ENCODE measurements at regions not wholly inside any gene's neighbourhood (a gene's known extent, or its start where the extent isn't known, plus 50 kb on each side); places are given as distances from the start of the nearest gene placed in this dataset.
"Not testable (repeated sequence)": the region's sequence is repeated elsewhere in the genome, so short reads cannot be mapped to it uniquely, and the experiment has no call there.

DNA sequence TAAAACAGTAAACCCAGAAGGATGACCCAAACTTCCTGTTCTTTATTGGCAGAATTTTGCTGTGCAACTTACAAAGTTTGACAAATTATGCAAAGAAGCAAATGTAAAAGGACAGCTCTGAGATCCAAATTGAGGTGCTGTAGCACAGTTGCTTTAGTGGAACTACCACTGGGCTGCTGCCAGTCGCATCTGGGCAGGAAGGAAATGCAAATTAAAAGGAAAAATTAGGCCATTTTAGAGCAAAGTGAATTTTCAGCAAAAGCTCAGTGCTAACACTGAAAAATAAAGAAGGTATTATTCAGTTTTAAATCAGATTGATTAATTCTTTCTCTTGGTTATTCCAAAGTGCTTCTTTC is 104.5 kb downstream of the ZMAT3 start:
- POLR2A ChIA-PET = no interaction called here
- DNase-seq (no peak), ATAC-seq (no peak)
- CTCF ChIA-PET = interaction anchor here (0.8 to 1.4 kb wide), 3 partner anchors 10 to 61 kb away, joined by 3 to 5 read pairs (median 3); no protein-coding TSS in a partner anchor
- Mint-ChIP-seq H3K4me3 (no peak overlapping the region), H3K9me3 (ENCODE audit: low read depth) (no peaks in the 10 kb centered on the region), H3K36me3 (ENCODE audit: low read depth) (no peaks in the 10 kb centered on the region), H3K27ac (no peak overlapping the region), H3K4me1 (peaks cover 13% of the 10 kb centered on the region), H3K27me3 (no peaks in the 10 kb centered on the region)
- intact Hi-C loops (cut with DNase I, micrococcal nuclease) = loop anchor here in 1 of 2 experiments (2.0 kb wide), 1 partner anchor 530 kb away; no protein-coding TSS in a partner anchor

DNA sequence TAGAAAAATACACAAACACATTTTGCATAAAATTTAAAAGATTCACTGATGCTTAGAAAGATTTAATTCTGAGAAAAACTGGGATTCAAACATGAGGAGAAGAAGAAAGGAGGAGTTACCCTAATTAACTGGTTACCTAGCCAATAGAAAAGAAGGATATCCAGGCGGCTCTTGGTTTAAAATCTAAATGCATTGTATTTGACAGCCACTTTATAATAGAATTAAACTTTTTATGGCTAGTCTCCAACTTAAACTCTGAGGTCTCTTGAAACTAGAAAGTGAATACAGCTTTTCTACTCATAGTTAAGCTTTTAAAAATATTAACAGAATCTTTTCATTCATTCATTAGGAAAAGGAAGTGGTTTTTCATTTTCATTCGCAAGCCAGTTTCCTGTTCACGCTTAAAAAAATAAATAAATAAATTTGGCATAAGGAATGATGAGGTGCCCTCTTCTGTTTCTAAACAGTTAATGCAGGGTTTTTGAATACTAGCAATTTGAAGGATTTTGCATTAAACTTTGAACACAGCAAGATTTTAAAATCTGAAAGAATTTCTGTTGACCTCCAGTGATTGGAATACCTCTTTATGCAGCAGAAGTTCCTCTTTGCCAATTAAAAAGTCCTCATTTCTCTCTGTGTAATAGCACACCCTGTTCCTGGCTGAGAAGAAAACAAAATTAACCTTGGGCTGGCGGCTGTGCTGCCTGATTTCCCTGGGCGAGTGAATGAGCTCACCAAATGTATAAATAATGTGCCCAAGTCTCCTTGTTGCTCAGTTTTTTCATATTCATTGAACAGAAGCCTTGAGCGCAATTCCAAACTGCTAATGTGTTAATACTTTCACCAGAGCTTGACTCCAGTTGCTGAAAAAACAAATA is 105.1 kb downstream of the ZMAT3 start:
- Mint-ChIP-seq H3K27me3 (no peaks in the 10 kb centered on the region), H3K4me3 (no peak overlapping the region), H3K36me3 (ENCODE audit: low read depth) (no peaks in the 10 kb centered on the region), H3K4me1 (peaks cover 13% of the 10 kb centered on the region), H3K27ac (no peak overlapping the region), H3K9me3 (ENCODE audit: low read depth) (no peaks in the 10 kb centered on the region)
- ATAC-seq = no peak
- intact Hi-C loops (cut with DNase I, micrococcal nuclease) = loop anchor here (1.0 to 2.0 kb wide), 2 partner anchors 530 kb away; no protein-coding TSS in a partner anchor
- POLR2A ChIA-PET = no interaction called here
- DNase-seq = no peak
- CTCF ChIA-PET = interaction anchor here (0.8 to 1.0 kb wide), 2 partner anchors 9 to 60 kb away, joined by 3 to 5 read pairs; no protein-coding TSS in a partner anchor

DNA sequence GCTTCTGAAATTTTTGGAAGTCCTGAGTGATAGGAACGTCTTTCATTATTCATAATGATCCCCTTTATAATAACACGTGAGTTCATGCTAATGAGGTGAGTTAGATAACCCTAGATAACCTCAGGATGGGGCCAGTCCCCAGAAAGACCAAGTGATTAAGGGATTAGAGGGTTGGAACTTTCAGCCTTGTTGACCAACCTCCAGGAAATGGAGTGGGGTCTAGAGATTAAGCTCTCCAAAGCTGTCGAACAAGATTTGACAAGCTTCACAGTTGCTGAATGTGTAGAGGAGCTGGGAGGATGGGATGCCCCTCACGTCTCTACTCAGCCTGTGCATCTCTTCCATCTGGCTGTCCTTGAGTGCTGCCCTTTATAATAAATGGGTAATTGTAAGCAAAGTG is 107.1 kb downstream of the ZMAT3 start:
- no peak overlapping the region for H3K27ac Mint-ChIP-seq
- POLR2A ChIA-PET = no interaction called here
- H3K27me3 Mint-ChIP-seq = no peaks in the 10 kb centered on the region
- no peak overlapping the region for H3K4me3 Mint-ChIP-seq
- no peak for DNase-seq
- H3K9me3 Mint-ChIP-seq (ENCODE audit: low read depth) = no peaks in the 10 kb centered on the region
- no peak for ATAC-seq
- peaks cover 13% of the 10 kb centered on the region for H3K4me1 Mint-ChIP-seq
- intact Hi-C loops (cut with DNase I, micrococcal nuclease) = no loop called here
- H3K36me3 Mint-ChIP-seq (ENCODE audit: low read depth) = peaks cover under 1% of the 10 kb centered on the region
- CTCF ChIA-PET = interaction anchor here (0.8 kb wide), 1 partner anchor 15 kb away, joined by 3 read pairs; no protein-coding TSS in a partner anchor

DNA sequence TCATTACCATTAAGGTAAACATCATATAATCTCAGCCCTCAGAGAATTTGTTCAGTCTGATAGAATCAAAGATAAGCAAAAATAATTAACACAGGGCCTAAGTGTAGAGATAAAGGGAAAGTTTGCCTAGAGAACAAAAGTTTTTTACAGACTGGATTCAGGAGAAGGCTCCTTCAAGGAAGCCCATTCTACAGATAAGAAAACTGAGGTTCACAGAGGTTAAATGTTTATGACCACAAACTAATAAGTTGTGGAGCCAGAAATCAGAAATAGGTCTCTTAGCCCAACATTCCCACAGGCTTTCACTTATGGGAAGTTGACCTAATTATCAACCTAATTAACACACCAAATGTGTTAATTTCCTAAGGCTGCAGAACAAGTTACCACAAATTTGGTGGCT is 110.7 kb downstream of the ZMAT3 start:
- Mint-ChIP-seq H3K4me3 (no peak overlapping the region), H3K27ac (no peak overlapping the region), H3K36me3 (ENCODE audit: low read depth) (peaks cover 2% of the 10 kb centered on the region), H3K4me1 (no peaks in the 10 kb centered on the region), H3K9me3 (ENCODE audit: low read depth) (no peaks in the 10 kb centered on the region), H3K27me3 (no peaks in the 10 kb centered on the region)
- ATAC-seq = no peak
- intact Hi-C loops (cut with DNase I, micrococcal nuclease) = no loop called here
- CTCF ChIA-PET = no interaction called here
- no peak for DNase-seq
- POLR2A ChIA-PET = no interaction called here

DNA sequence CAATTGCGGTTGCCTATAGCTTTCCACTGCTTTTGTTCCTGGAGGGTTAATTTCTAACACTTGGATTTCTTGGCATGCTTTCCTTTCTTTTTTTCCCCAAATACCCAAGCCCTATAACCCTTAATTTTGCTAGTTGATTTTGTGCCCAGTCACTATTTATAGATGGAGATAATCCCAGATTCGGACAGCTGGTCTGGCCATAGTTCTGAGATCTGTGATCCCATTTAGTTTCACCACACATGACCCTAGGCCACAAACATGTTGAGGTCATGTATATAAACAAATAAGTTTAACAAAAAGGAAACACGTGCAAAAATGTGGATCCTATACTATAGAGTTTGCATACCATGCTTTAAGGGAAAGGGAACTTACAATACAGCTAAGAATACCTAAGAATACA is 111.4 kb downstream of the ZMAT3 start:
- intact Hi-C loops (cut with DNase I, micrococcal nuclease) = no loop called here
- peaks cover 2% of the 10 kb centered on the region for H3K36me3 Mint-ChIP-seq (ENCODE audit: low read depth)
- ChIA-PET CTCF (no interaction called here), POLR2A (no interaction called here)
- no peaks in the 10 kb centered on the region for H3K27me3 Mint-ChIP-seq
- H3K9me3 Mint-ChIP-seq (ENCODE audit: low read depth) = no peaks in the 10 kb centered on the region
- no peak for ATAC-seq
- no peak overlapping the region for H3K27ac Mint-ChIP-seq
- DNase-seq = no peak
- no peak overlapping the region for H3K4me3 Mint-ChIP-seq
- H3K4me1 Mint-ChIP-seq = no peaks in the 10 kb centered on the region

DNA sequence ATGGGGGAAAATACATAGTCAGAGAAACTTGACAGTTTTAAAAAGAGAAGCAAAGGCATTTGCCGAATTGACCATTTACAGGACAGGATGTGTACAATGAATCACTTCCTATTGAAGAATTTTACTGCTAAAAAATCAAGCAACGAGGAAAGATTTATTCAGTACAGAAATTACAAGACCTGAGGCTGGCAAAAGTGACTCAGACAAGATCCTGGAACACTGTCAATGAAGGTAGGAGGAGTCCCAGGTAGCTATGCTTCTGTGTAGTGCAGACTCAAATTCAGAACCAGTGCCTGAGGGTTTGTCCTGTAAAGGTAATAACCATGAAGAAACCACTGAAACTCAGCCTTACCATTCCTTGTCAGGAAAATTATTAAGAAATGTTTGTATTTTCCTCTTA is 120.9 kb downstream of the ZMAT3 start:
- Mint-ChIP-seq H3K4me1 (peaks cover 4% of the 10 kb centered on the region), H3K4me3 (no peak overlapping the region), H3K27me3 (no peaks in the 10 kb centered on the region), H3K36me3 (ENCODE audit: low read depth) (no peaks in the 10 kb centered on the region), H3K9me3 (ENCODE audit: low read depth) (peaks cover 8% of the 10 kb centered on the region), H3K27ac (peak overlapping the region; percentile 7)
- peak; percentile 54 for DNase-seq
- ChIA-PET CTCF (no interaction called here), POLR2A (no interaction called here)
- intact Hi-C loops (cut with DNase I, micrococcal nuclease) = no loop called here
- ATAC-seq = peak; percentile 95

DNA sequence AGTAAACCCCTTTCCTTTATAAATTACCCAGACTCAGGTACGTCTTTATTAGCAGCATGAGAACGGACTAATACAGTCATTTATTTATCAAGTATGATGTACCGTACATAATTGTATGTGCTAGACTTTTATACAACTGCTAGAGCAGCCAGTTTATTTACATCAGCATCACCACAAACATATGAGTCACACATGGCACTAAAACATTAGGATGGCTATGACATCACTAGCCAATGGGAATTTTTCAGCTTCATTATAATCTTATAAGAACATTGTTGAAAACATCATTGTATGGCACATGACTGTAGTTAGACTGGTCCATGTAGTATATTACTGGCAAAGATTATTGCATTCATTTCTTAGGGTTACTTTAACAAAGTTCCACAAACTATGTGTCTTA is 121.7 kb downstream of the ZMAT3 start:
- Mint-ChIP-seq H3K4me1 (peaks cover 4% of the 10 kb centered on the region), H3K27me3 (no peaks in the 10 kb centered on the region), H3K36me3 (ENCODE audit: low read depth) (no peaks in the 10 kb centered on the region), H3K27ac (no peak overlapping the region), H3K4me3 (no peak overlapping the region), H3K9me3 (ENCODE audit: low read depth) (peaks cover 9% of the 10 kb centered on the region)
- ChIA-PET POLR2A (no interaction called here), CTCF (no interaction called here)
- DNase-seq = no peak
- intact Hi-C loops (cut with DNase I, micrococcal nuclease) = no loop called here
- no peak for ATAC-seq

DNA sequence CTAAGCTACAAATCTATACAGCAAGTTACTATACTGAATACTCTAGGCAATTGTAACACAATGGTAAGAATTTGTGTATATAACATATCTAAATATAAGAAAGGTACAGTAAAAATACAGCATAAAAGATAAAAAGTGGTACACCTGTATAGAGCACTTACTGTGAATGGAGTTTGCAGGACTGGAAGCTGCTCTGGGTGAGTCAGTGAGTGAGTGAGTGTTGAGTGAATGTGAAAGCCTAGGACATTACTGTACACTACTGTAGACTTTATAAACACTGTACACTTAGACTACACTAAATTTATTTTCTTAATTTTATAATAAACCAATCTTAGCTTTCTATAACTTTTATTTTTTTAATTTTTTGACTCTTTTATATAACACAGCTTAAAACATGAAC is 123.1 kb downstream of the ZMAT3 start:
- no peaks in the 10 kb centered on the region for H3K36me3 Mint-ChIP-seq (ENCODE audit: low read depth)
- H3K27ac Mint-ChIP-seq = no peak overlapping the region
- ChIA-PET CTCF (no interaction called here), POLR2A (no interaction called here)
- DNase-seq (no peak), ATAC-seq (no peak)
- H3K27me3 Mint-ChIP-seq = no peaks in the 10 kb centered on the region
- peaks cover 4% of the 10 kb centered on the region for H3K4me1 Mint-ChIP-seq
- peaks cover 15% of the 10 kb centered on the region for H3K9me3 Mint-ChIP-seq (ENCODE audit: low read depth)
- intact Hi-C loops (cut with DNase I, micrococcal nuclease) = no loop called here
- no peak overlapping the region for H3K4me3 Mint-ChIP-seq

DNA sequence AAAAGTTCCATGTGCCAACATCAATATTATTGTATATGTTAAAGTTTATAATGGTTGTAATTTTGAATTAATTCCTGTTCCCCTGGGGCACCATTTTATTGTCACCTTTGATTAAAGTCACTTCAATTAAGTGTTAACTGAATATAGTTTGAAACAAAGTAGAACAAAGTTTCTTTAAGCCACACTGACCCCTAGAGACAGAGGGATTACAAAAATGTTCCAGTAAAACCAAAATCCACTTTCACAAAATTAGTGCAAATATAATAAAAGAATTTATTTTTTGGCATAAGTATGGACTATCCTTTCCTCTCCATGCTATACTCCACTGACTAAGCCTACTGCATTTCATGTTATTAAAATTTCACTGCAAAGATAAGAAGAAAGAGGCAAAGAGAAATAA is 123.9 kb downstream of the ZMAT3 start:
- Mint-ChIP-seq H3K36me3 (ENCODE audit: low read depth) (no peaks in the 10 kb centered on the region), H3K4me1 (peaks cover 4% of the 10 kb centered on the region), H3K9me3 (ENCODE audit: low read depth) (peaks cover 16% of the 10 kb centered on the region), H3K27me3 (no peaks in the 10 kb centered on the region), H3K27ac (no peak overlapping the region), H3K4me3 (no peak overlapping the region)
- ChIA-PET POLR2A (no interaction called here), CTCF (no interaction called here)
- no peak for DNase-seq
- no peak for ATAC-seq
- intact Hi-C loops (cut with DNase I, micrococcal nuclease) = no loop called here

DNA sequence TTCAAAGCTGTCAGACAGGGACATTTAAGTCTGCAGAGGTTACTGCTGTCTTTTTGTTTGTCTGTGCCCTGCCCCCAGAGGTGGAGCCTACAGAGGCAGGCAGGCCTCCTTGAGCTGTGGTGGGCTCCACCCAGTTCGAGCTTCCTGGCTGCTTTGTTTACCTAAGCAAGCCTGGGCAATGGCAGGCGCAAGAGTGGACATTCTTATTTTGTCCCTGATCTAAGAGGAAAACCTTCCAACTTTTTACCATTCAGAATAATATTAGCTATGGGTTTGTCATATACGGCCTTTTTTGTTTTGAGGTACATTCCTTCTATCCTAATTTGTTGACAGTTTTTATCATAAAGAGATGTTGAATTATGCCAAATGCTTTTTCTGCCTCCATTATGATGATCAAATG is 129.3 kb downstream of the ZMAT3 start:
- H3K27me3 Mint-ChIP-seq; POLR2A ChIA-PET; H3K36me3 Mint-ChIP-seq (ENCODE audit: low read depth); intact Hi-C loops (cut with DNase I, micrococcal nuclease); H3K27ac Mint-ChIP-seq; H3K4me3 Mint-ChIP-seq; ATAC-seq; H3K4me1 Mint-ChIP-seq; CTCF ChIA-PET; DNase-seq: not testable (repeated sequence)
- H3K9me3 Mint-ChIP-seq (ENCODE audit: low read depth) = peaks cover 15% of the 10 kb centered on the region

DNA sequence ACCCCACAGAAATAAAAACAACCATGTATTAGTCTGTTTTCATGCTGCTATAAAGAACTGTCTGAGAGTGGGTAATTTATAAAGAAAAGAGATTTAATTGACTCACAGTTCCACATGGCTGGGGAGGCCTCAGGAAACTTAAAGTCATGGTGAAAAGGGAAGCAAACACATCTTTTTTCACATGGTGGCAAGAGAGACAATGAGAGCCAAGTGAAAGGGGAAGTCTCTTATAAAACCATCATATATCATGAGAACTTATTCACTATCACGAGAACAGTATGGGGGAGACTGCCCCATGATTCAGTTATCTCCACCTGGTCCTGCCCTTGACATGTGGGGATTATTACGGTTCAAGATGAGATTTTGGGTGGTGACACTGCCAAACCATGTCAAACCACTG is 141.5 kb downstream of the ZMAT3 start:
- Mint-ChIP-seq H3K27me3 (no peaks in the 10 kb centered on the region), H3K4me3 (no peak overlapping the region), H3K27ac (no peak overlapping the region), H3K9me3 (ENCODE audit: low read depth) (peaks cover 52% of the 10 kb centered on the region), H3K4me1 (no peaks in the 10 kb centered on the region), H3K36me3 (ENCODE audit: low read depth) (no peaks in the 10 kb centered on the region)
- DNase-seq (no peak), ATAC-seq (no peak)
- intact Hi-C loops (cut with DNase I, micrococcal nuclease) = no loop called here
- POLR2A ChIA-PET = no interaction called here
- CTCF ChIA-PET = no interaction called here

DNA sequence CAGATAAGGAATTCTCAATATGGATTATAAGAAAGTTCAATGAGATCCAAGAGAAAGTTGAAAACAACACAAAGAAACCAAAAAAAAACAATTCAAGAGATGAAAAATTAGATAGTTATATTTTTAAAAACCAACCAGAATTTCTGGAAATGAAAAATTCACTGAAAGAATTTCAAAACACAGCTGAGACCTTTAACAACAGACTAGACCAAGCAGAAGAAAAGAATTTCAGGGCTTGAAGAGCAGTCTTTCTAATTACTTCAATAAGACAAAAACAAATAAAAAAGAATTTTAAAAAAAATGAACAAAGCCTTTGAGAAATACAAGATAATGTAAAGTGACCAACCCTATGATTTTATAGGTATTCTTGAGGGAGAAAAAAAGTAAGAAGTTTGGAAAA is 155.4 kb downstream of the ZMAT3 start:
- H3K27me3 Mint-ChIP-seq = no peaks in the 10 kb centered on the region
- POLR2A ChIA-PET = no interaction called here
- H3K36me3 Mint-ChIP-seq (ENCODE audit: low read depth) = peaks cover 1% of the 10 kb centered on the region

More for the DNA sequence above, 155.4 kb downstream of the ZMAT3 start:
- intact Hi-C loops (cut with DNase I, micrococcal nuclease) = no loop called here
- CTCF ChIA-PET = no interaction called here
- H3K27ac Mint-ChIP-seq = no peak overlapping the region
- no peak for DNase-seq
- H3K4me1 Mint-ChIP-seq = no peaks in the 10 kb centered on the region
- H3K9me3 Mint-ChIP-seq (ENCODE audit: low read depth) = peaks cover 19% of the 10 kb centered on the region
- H3K4me3 Mint-ChIP-seq = no peak overlapping the region
- no peak for ATAC-seq

Data from activated CD4-positive, alpha-beta T cell treated with anti-CD3 and anti-CD28 coated beads for 36 hours (primary cell).